Epithelial cell of proximal tubule (primary cell): ENCODE measurements at regions not wholly inside any gene's neighbourhood (a gene's known extent, or its start where the extent isn't known, plus 50 kb on each side); places are given as distances from the start of the nearest gene placed in this dataset.

Source experiments
- DNase-seq: peaks from one replicate; pipeline ENCODE4 v3.0.0-alpha.2; 2011; ENCODE audit warnings: low read depth
- H3K4me3 ChIP-seq: 2 replicates; pipeline ENCODE4 v1.5.1; 2011; ENCODE audit warnings: low read depth, mild to moderate bottlenecking, low read length
- TF ChIP-seq, protein P1 (sequence below): conservative IDR thresholded peaks from 2 replicates; pipeline ENCODE4 v1.5.1; 2012; ENCODE audit warnings: low read depth, mild to moderate bottlenecking, low read length

- no peak for DNase-seq
- H3K4me3 ChIP-seq, result no peak overlapping the region
Observed at GRCh38 chr5:172543484-172544298, 89.4 kb upstream of the SH3PXD2B start.

GRCh38 chr5:172542651-172543131, 88.4 kb upstream of the SH3PXD2B start:
- no peak overlapping the region for H3K4me3 ChIP-seq
- TF ChIP-seq, protein P1, sequence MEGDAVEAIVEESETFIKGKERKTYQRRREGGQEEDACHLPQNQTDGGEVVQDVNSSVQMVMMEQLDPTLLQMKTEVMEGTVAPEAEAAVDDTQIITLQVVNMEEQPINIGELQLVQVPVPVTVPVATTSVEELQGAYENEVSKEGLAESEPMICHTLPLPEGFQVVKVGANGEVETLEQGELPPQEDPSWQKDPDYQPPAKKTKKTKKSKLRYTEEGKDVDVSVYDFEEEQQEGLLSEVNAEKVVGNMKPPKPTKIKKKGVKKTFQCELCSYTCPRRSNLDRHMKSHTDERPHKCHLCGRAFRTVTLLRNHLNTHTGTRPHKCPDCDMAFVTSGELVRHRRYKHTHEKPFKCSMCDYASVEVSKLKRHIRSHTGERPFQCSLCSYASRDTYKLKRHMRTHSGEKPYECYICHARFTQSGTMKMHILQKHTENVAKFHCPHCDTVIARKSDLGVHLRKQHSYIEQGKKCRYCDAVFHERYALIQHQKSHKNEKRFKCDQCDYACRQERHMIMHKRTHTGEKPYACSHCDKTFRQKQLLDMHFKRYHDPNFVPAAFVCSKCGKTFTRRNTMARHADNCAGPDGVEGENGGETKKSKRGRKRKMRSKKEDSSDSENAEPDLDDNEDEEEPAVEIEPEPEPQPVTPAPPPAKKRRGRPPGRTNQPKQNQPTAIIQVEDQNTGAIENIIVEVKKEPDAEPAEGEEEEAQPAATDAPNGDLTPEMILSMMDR, result no peak
- DNase-seq, result no peak

More at GRCh38 chr5:172543484-172544298, 89.4 kb upstream of the SH3PXD2B start:
- TF ChIP-seq, protein P1, result no peak

DNA sequence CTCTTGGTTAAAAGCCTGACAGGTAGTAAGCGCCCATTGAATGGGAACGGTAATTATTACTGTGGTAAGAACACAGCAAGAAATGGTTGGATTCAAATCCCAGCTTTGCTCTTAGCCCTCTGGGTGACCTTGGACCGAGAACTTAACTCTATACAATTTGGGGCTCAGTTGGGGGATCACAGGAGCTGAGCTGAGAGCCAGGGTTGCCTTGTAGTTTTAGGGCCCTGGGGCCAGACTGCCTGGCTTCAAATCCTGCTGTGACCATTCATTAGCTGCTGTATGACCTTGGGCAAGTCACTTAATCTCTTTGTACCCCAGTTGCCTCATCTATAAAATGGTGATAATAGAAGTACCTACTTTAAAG, 87.4 kb upstream of the SH3PXD2B start:
- DNase-seq, result no peak
- no peak overlapping the region for H3K4me3 ChIP-seq
- TF ChIP-seq, protein P1, result no peak

DNA sequence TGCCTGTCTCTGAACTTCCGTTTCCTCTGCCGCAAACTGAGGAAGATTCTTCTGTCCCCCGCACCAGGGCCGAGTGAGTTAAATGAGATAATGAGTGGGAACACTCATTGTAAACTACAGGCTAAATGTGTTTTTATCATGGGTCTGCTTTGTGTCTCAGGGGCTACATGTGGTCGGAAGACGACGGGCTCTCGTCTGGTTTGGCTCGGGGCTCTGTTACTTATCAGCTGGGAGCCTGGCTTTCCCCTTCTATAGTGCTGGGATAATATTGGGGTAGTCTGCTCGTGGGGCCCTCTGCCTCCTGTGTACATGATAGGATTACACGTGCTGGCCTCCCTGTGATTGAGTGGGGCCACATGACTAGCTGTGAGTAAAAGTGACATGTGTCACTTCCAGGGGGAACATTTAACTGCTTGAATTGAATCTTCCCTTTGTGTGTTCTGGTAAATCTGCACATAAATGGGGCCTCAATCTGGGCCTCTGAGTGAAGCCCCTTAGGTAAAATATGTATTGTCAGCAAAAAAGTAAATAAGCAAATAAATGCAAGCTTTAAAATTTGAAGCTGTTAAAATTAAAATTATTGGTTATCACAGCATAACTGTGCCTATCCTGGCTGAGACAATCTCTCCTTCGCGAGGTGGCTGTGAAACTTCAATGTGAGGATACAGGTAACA, 86.9 kb upstream of the SH3PXD2B start:
- DNase-seq, result no peak
- TF ChIP-seq, protein P1, result no peak
- H3K4me3 ChIP-seq, result no peak overlapping the region

- H3K4me3 ChIP-seq, result no peak overlapping the region
- TF ChIP-seq, protein P1, result no peak
- DNase-seq, result no peak
Observed at GRCh38 chr5:172540099-172540870, 86.0 kb upstream of the SH3PXD2B start.

GRCh38 chr5:172535108-172535445, 80.8 kb upstream of the SH3PXD2B start:
- DNase-seq, result no peak
- TF ChIP-seq, protein P1, result no peak
- no peak overlapping the region for H3K4me3 ChIP-seq
